ENCODE measurements at regions not wholly inside any gene's neighbourhood (a gene's known extent, or its start where the extent isn't known, plus 50 kb on each side); places are given as distances from the start of the nearest gene placed in this dataset.
"Not testable (repeated sequence)": the region's sequence is repeated elsewhere in the genome, so short reads cannot be mapped to it uniquely, and the experiment has no call there.

DNA sequence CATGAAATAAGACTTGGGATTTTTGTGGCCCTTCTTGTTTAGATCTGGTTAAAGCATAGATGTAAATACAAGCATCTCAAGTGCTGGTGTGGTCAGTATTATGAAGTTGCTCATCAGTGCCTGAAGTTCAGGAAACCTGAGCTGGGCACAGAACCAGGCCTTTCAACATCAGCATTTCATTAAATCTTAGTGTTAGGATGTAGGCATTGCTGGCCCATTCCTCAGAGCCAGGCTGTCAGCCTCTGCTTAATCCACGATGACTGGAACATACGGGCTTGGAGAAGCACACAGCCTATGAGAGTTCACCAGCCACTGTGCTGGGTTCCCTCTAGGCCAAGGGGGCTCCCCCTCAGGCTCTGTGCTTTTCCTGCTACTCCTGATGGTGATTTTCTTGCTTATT lies 270.2 kb downstream of the EN1 start:
- WGBS (ENCODE audit: low lambda C conversion rate), result 40% methylated on average over 2 of the region's 2 CpGs
- CTCF ChIA-PET, result interaction anchor here (1.1 kb wide), 1 partner anchor 49 kb away, joined by 3 read pairs; no protein-coding TSS in a partner anchor
- DNase-seq, result no peak

DNA sequence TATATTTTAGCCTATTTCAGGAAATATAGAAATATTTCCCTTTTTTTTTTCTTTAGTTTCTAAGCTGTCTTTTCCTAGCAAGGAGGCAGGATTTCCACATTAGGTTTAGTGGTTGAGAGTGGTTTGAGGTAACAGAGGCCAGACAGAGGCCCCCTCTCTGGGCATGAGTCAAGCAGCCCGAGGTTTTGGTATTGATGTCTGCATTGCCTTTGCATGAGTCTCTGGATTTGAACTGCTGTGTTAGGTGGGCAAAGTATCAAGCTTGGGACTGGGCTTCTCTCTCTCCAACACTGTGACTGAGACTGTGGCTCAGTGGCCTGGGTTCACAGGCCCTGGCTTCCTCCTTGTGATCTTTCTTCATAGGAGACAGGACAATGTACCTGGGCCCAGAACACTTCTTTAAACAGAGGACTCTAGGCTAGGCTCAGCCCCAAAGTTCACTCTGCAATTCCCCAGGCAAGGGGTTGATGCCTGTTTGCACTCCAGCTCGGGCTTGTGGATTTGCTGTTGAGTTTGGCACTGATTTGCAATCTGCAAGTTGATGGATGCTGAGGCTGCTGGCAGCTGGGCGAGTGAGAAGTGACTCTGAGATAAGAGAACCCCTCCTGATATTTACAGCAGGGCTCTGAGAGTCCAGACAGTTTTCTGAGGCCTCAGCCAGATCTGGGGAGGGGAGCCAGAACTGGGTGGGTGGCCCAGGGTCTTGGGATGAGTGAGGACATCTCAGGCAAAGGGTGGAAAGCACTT lies 271.2 kb downstream of the EN1 start:
- Histone ChIP-seq H3F3A (replicated peaks; ENCODE audit: insufficient read depth) (no peaks in the 10 kb centered on the region), H3K9ac (no peak overlapping the region), H2AFZ (ENCODE audit: low read depth) (no peak overlapping the region), H3K79me2 (ENCODE audit: insufficient read depth) (no peaks in the 10 kb centered on the region), H3K4me3 (ENCODE audit: low read depth in 2 of 2, low read length in 1 of 2) (no peak overlapping the region), H3K4me1 (ENCODE audit: control insufficient read depth in 1 of 2, insufficient read depth in 2 of 2, low read depth in 1 of 2, low read length in 1 of 2) (no peaks in the 10 kb centered on the region), H3K4me2 (no peak overlapping the region), H4K20me1 (ENCODE audit: insufficient read depth) (no peaks in the 10 kb centered on the region), H3K27ac (ENCODE audit: low read depth in 2 of 2, low read length in 1 of 2) (no peak overlapping the region), H3K27me3 (ENCODE audit: insufficient read depth) (no peaks in the 10 kb centered on the region), H3K36me3 (replicated peaks in 1 of 2; ENCODE audit: control insufficient read depth in 1 of 2, insufficient read depth in 2 of 2, low read length in 1 of 2) (no peaks in the 10 kb centered on the region), H3K9me3 (no peaks in the 10 kb centered on the region), H3K9me2 (no peaks in the 10 kb centered on the region)
- no peak for TF ChIP-seq GABPA (IDR thresholded peaks at IDR 0.05; ENCODE audit: low read depth)
- TF ChIP-seq MEF2A (IDR thresholded peaks at IDR 0.05; ENCODE audit: borderline replicate concordance, low read depth), result no peak
- no peak for TF ChIP-seq TAF1 (IDR thresholded peaks at IDR 0.05; ENCODE audit: borderline replicate concordance, low read depth, low read length)
- TF ChIP-seq TCF12 (IDR thresholded peaks at IDR 0.05), result no peak
- TF ChIP-seq CHD2 (IDR thresholded peaks at IDR 0.05; ENCODE audit: low read length, partially characterized antibody), result no peak
- TF ChIP-seq MXI1 (IDR thresholded peaks at IDR 0.05; ENCODE audit: low read depth, low read length), result no peak
- TF ChIP-seq, protein P1, sequence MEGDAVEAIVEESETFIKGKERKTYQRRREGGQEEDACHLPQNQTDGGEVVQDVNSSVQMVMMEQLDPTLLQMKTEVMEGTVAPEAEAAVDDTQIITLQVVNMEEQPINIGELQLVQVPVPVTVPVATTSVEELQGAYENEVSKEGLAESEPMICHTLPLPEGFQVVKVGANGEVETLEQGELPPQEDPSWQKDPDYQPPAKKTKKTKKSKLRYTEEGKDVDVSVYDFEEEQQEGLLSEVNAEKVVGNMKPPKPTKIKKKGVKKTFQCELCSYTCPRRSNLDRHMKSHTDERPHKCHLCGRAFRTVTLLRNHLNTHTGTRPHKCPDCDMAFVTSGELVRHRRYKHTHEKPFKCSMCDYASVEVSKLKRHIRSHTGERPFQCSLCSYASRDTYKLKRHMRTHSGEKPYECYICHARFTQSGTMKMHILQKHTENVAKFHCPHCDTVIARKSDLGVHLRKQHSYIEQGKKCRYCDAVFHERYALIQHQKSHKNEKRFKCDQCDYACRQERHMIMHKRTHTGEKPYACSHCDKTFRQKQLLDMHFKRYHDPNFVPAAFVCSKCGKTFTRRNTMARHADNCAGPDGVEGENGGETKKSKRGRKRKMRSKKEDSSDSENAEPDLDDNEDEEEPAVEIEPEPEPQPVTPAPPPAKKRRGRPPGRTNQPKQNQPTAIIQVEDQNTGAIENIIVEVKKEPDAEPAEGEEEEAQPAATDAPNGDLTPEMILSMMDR (IDR thresholded peaks at IDR 0.05), result no peak
- TF ChIP-seq, protein P2, sequence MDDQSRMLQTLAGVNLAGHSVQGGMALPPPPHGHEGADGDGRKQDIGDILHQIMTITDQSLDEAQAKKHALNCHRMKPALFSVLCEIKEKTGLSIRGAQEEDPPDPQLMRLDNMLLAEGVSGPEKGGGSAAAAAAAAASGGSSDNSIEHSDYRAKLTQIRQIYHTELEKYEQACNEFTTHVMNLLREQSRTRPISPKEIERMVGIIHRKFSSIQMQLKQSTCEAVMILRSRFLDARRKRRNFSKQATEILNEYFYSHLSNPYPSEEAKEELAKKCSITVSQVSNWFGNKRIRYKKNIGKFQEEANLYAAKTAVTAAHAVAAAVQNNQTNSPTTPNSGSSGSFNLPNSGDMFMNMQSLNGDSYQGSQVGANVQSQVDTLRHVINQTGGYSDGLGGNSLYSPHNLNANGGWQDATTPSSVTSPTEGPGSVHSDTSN (IDR thresholded peaks at IDR 0.05), result no peak
- TF ChIP-seq YY1 (IDR thresholded peaks at IDR 0.05; ENCODE audit: low read depth), result no peak
- no peak for TF ChIP-seq JUND (IDR thresholded peaks at IDR 0.05)
- CTCF ChIA-PET, result no interaction called here
- DNase-seq, result no peak
- POLR2A ChIA-PET, result no interaction called here
- 10% methylated on average over 2 of the region's 3 CpGs for WGBS (ENCODE audit: low lambda C conversion rate)

More for the DNA sequence above, 270.2 kb downstream of the EN1 start:
- Histone ChIP-seq H4K20me1 (ENCODE audit: insufficient read depth) (no peaks in the 10 kb centered on the region), H3K36me3 (replicated peaks in 1 of 2; ENCODE audit: control insufficient read depth in 1 of 2, insufficient read depth in 2 of 2, low read length in 1 of 2) (no peaks in the 10 kb centered on the region), H3F3A (replicated peaks; ENCODE audit: insufficient read depth) (no peaks in the 10 kb centered on the region), H3K9me2 (no peaks in the 10 kb centered on the region), H3K4me3 (ENCODE audit: low read depth in 2 of 2, low read length in 1 of 2) (no peak overlapping the region), H3K79me2 (ENCODE audit: insufficient read depth) (no peaks in the 10 kb centered on the region), H3K4me1 (ENCODE audit: control insufficient read depth in 1 of 2, insufficient read depth in 2 of 2, low read depth in 1 of 2, low read length in 1 of 2) (no peaks in the 10 kb centered on the region), H3K4me2 (no peak overlapping the region), H3K9me3 (no peaks in the 10 kb centered on the region), H2AFZ (ENCODE audit: low read depth) (no peak overlapping the region), H3K9ac (no peak overlapping the region), H3K27me3 (ENCODE audit: insufficient read depth) (no peaks in the 10 kb centered on the region), H3K27ac (ENCODE audit: low read depth in 2 of 2, low read length in 1 of 2) (no peak overlapping the region)
- POLR2A ChIA-PET, result no interaction called here
- TF ChIP-seq YY1 (IDR thresholded peaks at IDR 0.05; ENCODE audit: low read depth) (no peak), EP300 (IDR thresholded peaks at IDR 0.05; ENCODE audit: borderline replicate concordance in 1 of 2, low read depth in 1 of 2, low read length in 1 of 2) (no peak), EZH2phosphoT487 (IDR thresholded peaks at IDR 0.05; ENCODE audit: borderline replicate concordance, low read depth) (no peak), JUND (IDR thresholded peaks at IDR 0.05) (no peak), NFIC (IDR thresholded peaks at IDR 0.05; ENCODE audit: borderline replicate concordance) (no peak), TEAD4 (IDR thresholded peaks at IDR 0.05; ENCODE audit: borderline replicate concordance, insufficient read depth) (no peak), SMC3 (IDR thresholded peaks at IDR 0.05; ENCODE audit: low read depth, low read length) (no peak), RCOR1 (IDR thresholded peaks at IDR 0.05; ENCODE audit: low read length) (no peak), FOSL2 (IDR thresholded peaks at IDR 0.05; ENCODE audit: borderline replicate concordance, low read depth) (no peak)

DNA sequence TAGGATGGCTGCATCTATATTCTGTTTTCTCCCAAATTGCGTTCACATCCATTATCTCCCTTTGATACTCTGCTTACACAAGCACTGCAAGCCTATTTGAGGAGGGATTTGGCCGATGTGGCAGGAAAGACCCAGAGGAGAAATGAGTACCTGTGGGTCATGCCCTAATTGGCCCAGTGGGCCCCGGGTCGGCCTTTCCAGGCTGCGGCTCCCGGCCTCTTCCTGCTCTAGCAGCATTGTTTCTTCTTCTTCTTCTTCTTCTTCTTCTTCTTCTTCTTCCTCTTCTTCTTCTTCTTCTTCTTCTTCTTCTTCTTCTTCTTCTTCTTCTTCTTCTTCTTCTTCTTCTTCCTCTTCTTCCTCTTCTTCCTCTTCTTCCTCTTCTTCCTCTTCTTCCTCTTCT lies 275.1 kb downstream of the EN1 start:
- H3K79me2 ChIP-seq (ENCODE audit: insufficient read depth); H4K20me1 ChIP-seq (ENCODE audit: insufficient read depth); H3K9me3 ChIP-seq; H3K4me3 ChIP-seq (ENCODE audit: low read depth in 2 of 2, low read length in 1 of 2); DNase-seq; H3F3A ChIP-seq (replicated peaks; ENCODE audit: insufficient read depth); H3K27me3 ChIP-seq (ENCODE audit: insufficient read depth); POLR2A ChIA-PET; H3K4me2 ChIP-seq; H3K27ac ChIP-seq (ENCODE audit: low read depth in 2 of 2, low read length in 1 of 2); H3K36me3 ChIP-seq (replicated peaks in 1 of 2; ENCODE audit: control insufficient read depth in 1 of 2, insufficient read depth in 2 of 2, low read length in 1 of 2); H3K9me2 ChIP-seq; H3K4me1 ChIP-seq (ENCODE audit: control insufficient read depth in 1 of 2, insufficient read depth in 2 of 2, low read depth in 1 of 2, low read length in 1 of 2); H3K9ac ChIP-seq; CTCF ChIA-PET; H2AFZ ChIP-seq (ENCODE audit: low read depth): not testable (repeated sequence)
- WGBS (ENCODE audit: low lambda C conversion rate), result 74% methylated on average over 5 of the region's 6 CpGs
